A549 (cell line): ENCODE measurements at regions not wholly inside any gene's neighbourhood (a gene's known extent, or its start where the extent isn't known, plus 50 kb on each side); places are given as distances from the start of the nearest gene placed in this dataset.

Experiments
- ATAC-seq, 2 experiments: fragments of 200-7000 bp in 1 of 2; fragments of >200 bp in 1 of 2; cut with Nextera tagmentation in 1 of 2; cut with Tn5 transposase in 1 of 2; 3 replicates each; pipeline versions ENCODE4 v1.8.0 to v1.9.1; 2018 to 2020; ENCODE audit warnings: mild to moderate bottlenecking in 1 of 2, moderate library complexity in 1 of 2
- CTCF ChIA-PET: fragments of 300-600 bp; sonication (Branson Sonifier 250); formaldehyde crosslinking; extraction: SDS; loops from one replicate; lab custom pipeline; 2021; ENCODE audit warnings: antibody characterized with exemption, inconsistent platforms; lab: Yijun Ruan, JAX
- POLR2A ChIA-PET: fragments of 350-600 bp; formaldehyde crosslinking; extraction: SDS; loops from one replicate; lab custom pipeline; 2021; ENCODE audit warnings: antibody characterized with exemption, inconsistent platforms; lab: Yijun Ruan, JAX
- DNase-seq, 2 experiments: peaks; one replicate each; pipeline versions ENCODE4 v3.0.0 to v3.0.0-alpha.2; 2011 to 2016; ENCODE audit warnings: low read depth in 1 of 2, low spot score in 1 of 2
- FAIRE-seq: peaks from 2 replicates; lab custom pipeline; 2011; peaks lifted over from hg19 to GRCh38; lab: Jason Lieb, UNC
- H3K27ac ChIP-seq, 2 experiments: fragments of >200 bp; sonication (Bioruptor Twin); formaldehyde crosslinking; 3 replicates each; pipeline ENCODE4 v1.5.1; 2016 to 2017
- H3K4me1 ChIP-seq: fragments of >200 bp; sonication (Bioruptor Twin); formaldehyde crosslinking; 3 replicates; pipeline ENCODE4 v1.6.1; 2016
- H3K4me2 ChIP-seq: fragments of >200 bp; sonication (Bioruptor Twin); formaldehyde crosslinking; 3 replicates; pipeline ENCODE4 v1.6.1; 2016
- H3K4me3 ChIP-seq: fragments of >200 bp; sonication (Bioruptor Twin); formaldehyde crosslinking; 3 replicates; pipeline ENCODE4 v1.5.1; 2016
- H3K9me3 ChIP-seq: fragments of >200 bp; sonication (Bioruptor Twin); formaldehyde crosslinking; 3 replicates; pipeline ENCODE4 v1.6.1; 2016
- BHLHE40 ChIP-seq: IDR thresholded peaks from 2 replicates; pipeline ENCODE4 v1.6.1; 2012; ENCODE audit warnings: low read depth, low read length, inconsistent platforms
- CBX2 ChIP-seq: fragments of 200-600 bp; sonication (generic); IDR thresholded peaks from 2 replicates; pipeline ENCODE4 v1.6.1; 2016; ENCODE audit warnings: low read depth, mild to moderate bottlenecking, borderline replicate concordance
- CBX8 ChIP-seq: fragments of 200-600 bp; sonication (generic); IDR thresholded peaks from 2 replicates; pipeline ENCODE4 v1.6.1; 2016
- EHF ChIP-seq: fragments of 250-450 bp; sonication (Bioruptor Pico); IDR thresholded peaks from 2 replicates; pipeline ENCODE4 v1.5.0; 2020; ENCODE audit warnings: mild to moderate bottlenecking
- EHMT2 ChIP-seq: fragments of 200-600 bp; sonication (generic); IDR thresholded peaks from 2 replicates; pipeline ENCODE4 v1.6.1; 2016; ENCODE audit warnings: antibody characterized with exemption, low read depth, mild to moderate bottlenecking, moderate library complexity
- ESRRA ChIP-seq: fragments of 150-350 bp; IDR thresholded peaks from 2 replicates; pipeline ENCODE4 v1.6.1; 2014; ENCODE audit warnings: mild to moderate bottlenecking, low read length, borderline replicate concordance
- HOXB13 ChIP-seq: fragments of 250-450 bp; sonication (Bioruptor Pico); IDR thresholded peaks from 2 replicates; pipeline ENCODE4 v1.5.0; 2020; ENCODE audit warnings: low read depth, mild to moderate bottlenecking, moderate library complexity
- JUN ChIP-seq, 2 experiments: fragments of >200 bp; sonication (Bioruptor Twin); formaldehyde crosslinking; IDR thresholded peaks; 2 replicates in 1 of 2; 3 replicates in 1 of 2; pipeline ENCODE4 v1.6.1; 2016 to 2017
- JUNB ChIP-seq: fragments of >200 bp; sonication (Bioruptor Twin); formaldehyde crosslinking; IDR thresholded peaks from 2 replicates; pipeline ENCODE4 v1.6.1; 2016
- MAFK ChIP-seq: fragments of 450-650 bp; IDR thresholded peaks from 2 replicates; pipeline ENCODE4 v1.6.1; 2014; ENCODE audit not compliant: partially characterized antibody
- MAZ ChIP-seq: fragments of 150-350 bp; IDR thresholded peaks from 2 replicates; pipeline ENCODE4 v1.6.1; 2014; ENCODE audit warnings: antibody characterized with exemption, low read depth, low read length, borderline replicate concordance
- MYC ChIP-seq: IDR thresholded peaks from 2 replicates; pipeline ENCODE4 v1.6.1; 2012; ENCODE audit warnings: mild to moderate bottlenecking, inconsistent platforms, low read length, improper control_type of control experiment, borderline replicate concordance
- NFE2L2 ChIP-seq: fragments of 150-350 bp; conservative IDR thresholded peaks from 2 replicates; pipeline ENCODE4 v1.6.1; 2014; ENCODE audit warnings: low read length
- NPAS2 ChIP-seq: fragments of 250-450 bp; sonication (Bioruptor Pico); IDR thresholded peaks from 2 replicates; pipeline ENCODE4 v1.8.0; 2022; ENCODE audit warnings: mild to moderate bottlenecking, moderate library complexity, borderline replicate concordance
- PHF8 ChIP-seq: fragments of 200-600 bp; sonication (generic); IDR thresholded peaks from 2 replicates; pipeline ENCODE4 v1.6.1; 2016; ENCODE audit warnings: low read depth, mild to moderate bottlenecking, antibody characterized with exemption, moderate library complexity, borderline replicate concordance
- POLR2A ChIP-seq: IDR thresholded peaks from 2 replicates; pipeline ENCODE4 v1.6.1; 2012; ENCODE audit warnings: mild to moderate bottlenecking, low read length
- POLR2AphosphoS2 ChIP-seq: conservative IDR thresholded peaks from 2 replicates; pipeline ENCODE4 v1.6.1; 2012; ENCODE audit warnings: low read length, improper control_type of control experiment, inconsistent platforms
- RCOR1 ChIP-seq: fragments of 150-350 bp; IDR thresholded peaks from 2 replicates; pipeline ENCODE4 v1.6.1; 2014; ENCODE audit warnings: antibody characterized with exemption, low read length, low read depth
- RNF2 ChIP-seq: fragments of 200-600 bp; sonication (generic); IDR thresholded peaks from 2 replicates; pipeline ENCODE4 v1.6.1; 2016; ENCODE audit warnings: low read depth, mild to moderate bottlenecking, antibody characterized with exemption, moderate library complexity, borderline replicate concordance
- TP53 ChIP-seq: fragments of 250-450 bp; sonication (Bioruptor Pico); IDR thresholded peaks from 2 replicates; pipeline ENCODE4 v1.5.0; 2021; ENCODE audit warnings: mild to moderate bottlenecking, moderate library complexity
- ZC3H11A ChIP-seq: fragments of 450-650 bp; IDR thresholded peaks from 2 replicates; pipeline ENCODE4 v1.6.1; 2014; ENCODE audit warnings: antibody characterized with exemption, mild to moderate bottlenecking
- ZFP36 ChIP-seq: fragments of 450-650 bp; IDR thresholded peaks from 2 replicates; pipeline ENCODE4 v1.6.1; 2014; ENCODE audit warnings: borderline replicate concordance; ENCODE audit not compliant: partially characterized antibody
- ZNF302 ChIP-seq: fragments of 250-450 bp; sonication (Bioruptor Pico); IDR thresholded peaks from 2 replicates; pipeline ENCODE4 v1.9.0; 2021; ENCODE audit warnings: inconsistent platforms, mild to moderate bottlenecking, moderate library complexity
- WGBS: methylation state at CpG from one replicate; pipeline ENCODE4 v1.1.6; 2017; ENCODE audit errors: missing lambda C conversion rate; 5-methylcytosine and 5-hydroxymethylcytosine counted together
- TF ChIP-seq, protein P1 (sequence below): fragments of 200-600 bp; sonication (generic); IDR thresholded peaks from 2 replicates; pipeline ENCODE4 v1.6.1; 2016; ENCODE audit warnings: antibody characterized with exemption, mild to moderate bottlenecking, moderate library complexity
- TF ChIP-seq, protein P2 (sequence below): fragments of >200 bp; sonication (Bioruptor Twin); formaldehyde crosslinking; IDR thresholded peaks from 3 replicates; pipeline ENCODE4 v1.5.1; 2016
- TF ChIP-seq, protein P3 (sequence below): fragments of 450-650 bp; IDR thresholded peaks from 2 replicates; pipeline ENCODE4 v1.6.1; 2014; ENCODE audit warnings: antibody characterized with exemption

- Histone ChIP-seq H3K4me1 (no peaks in the 10 kb centered on the region), H3K4me3 (no peak overlapping the region), H3K27ac (no peak overlapping the region), H3K4me2 (no peak overlapping the region), H3K9me3 (no peaks in the 10 kb centered on the region)
- ATAC-seq (no peak), FAIRE-seq (no peak), DNase-seq (no peak)
- 22% methylated on average over 3 of the region's 3 CpGs for WGBS
- POLR2A ChIA-PET, result no interaction called here
- CTCF ChIA-PET, result no interaction called here
- TF ChIP-seq NFE2L2, result no peak
- no peak for TF ChIP-seq MAZ
- TF ChIP-seq JUNB, result no peak
- no peak for TF ChIP-seq CBX2
- TF ChIP-seq JUN (IDR thresholded peaks at IDR 0.05), result no peak
- TF ChIP-seq ZC3H11A, result no peak
- TF ChIP-seq HOXB13 (CRISPR knock-in tag), result no peak
- TF ChIP-seq PHF8, result no peak
- TF ChIP-seq RNF2, result no peak
- no peak for TF ChIP-seq ZNF302 (CRISPR knock-in tag)
- TF ChIP-seq POLR2A, result no peak
These were observed 761.0 kb upstream of the ARRDC4 start for GRCh38 chr15:97199393-97200051.

DNA sequence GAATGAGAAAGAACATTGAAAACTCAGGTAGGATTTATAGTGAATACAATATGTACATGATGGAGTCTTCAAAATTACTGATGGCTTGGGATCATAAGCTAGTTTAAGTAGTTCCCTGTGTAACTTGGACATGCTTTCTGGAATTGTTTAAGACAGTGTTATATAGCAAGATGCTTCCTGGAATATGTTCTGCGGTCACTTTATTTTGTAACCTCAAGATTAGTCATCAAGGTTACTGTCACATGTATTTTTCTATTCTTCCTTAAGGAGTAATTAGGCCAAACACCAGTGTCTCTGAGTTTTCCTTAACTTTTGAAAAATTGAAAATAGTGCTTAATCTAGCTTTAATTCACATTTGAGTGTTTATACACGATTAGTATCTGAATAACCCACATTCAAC, 760.3 kb upstream of the ARRDC4 start:
- DNase-seq, result no peak
- POLR2A ChIA-PET, result no interaction called here
- no peak for ATAC-seq
- Histone ChIP-seq H3K9me3 (no peaks in the 10 kb centered on the region), H3K4me2 (no peak overlapping the region), H3K27ac (no peak overlapping the region), H3K4me1 (no peaks in the 10 kb centered on the region)
- WGBS, result 3% methylated on average over 2 of the region's 2 CpGs
- CTCF ChIA-PET, result no interaction called here
- TF ChIP-seq MAFK (no peak), POLR2AphosphoS2 (no peak), NFE2L2 (no peak), CBX8 (no peak), MYC (no peak), EHMT2 (no peak), RCOR1 (no peak), BHLHE40 (no peak), ESRRA (no peak), NPAS2 (CRISPR knock-in tag) (no peak), TP53 (CRISPR knock-in tag) (no peak), HOXB13 (CRISPR knock-in tag) (no peak), EHF (CRISPR knock-in tag) (no peak), MAZ (no peak), ZFP36 (no peak)
- TF ChIP-seq, protein P1, sequence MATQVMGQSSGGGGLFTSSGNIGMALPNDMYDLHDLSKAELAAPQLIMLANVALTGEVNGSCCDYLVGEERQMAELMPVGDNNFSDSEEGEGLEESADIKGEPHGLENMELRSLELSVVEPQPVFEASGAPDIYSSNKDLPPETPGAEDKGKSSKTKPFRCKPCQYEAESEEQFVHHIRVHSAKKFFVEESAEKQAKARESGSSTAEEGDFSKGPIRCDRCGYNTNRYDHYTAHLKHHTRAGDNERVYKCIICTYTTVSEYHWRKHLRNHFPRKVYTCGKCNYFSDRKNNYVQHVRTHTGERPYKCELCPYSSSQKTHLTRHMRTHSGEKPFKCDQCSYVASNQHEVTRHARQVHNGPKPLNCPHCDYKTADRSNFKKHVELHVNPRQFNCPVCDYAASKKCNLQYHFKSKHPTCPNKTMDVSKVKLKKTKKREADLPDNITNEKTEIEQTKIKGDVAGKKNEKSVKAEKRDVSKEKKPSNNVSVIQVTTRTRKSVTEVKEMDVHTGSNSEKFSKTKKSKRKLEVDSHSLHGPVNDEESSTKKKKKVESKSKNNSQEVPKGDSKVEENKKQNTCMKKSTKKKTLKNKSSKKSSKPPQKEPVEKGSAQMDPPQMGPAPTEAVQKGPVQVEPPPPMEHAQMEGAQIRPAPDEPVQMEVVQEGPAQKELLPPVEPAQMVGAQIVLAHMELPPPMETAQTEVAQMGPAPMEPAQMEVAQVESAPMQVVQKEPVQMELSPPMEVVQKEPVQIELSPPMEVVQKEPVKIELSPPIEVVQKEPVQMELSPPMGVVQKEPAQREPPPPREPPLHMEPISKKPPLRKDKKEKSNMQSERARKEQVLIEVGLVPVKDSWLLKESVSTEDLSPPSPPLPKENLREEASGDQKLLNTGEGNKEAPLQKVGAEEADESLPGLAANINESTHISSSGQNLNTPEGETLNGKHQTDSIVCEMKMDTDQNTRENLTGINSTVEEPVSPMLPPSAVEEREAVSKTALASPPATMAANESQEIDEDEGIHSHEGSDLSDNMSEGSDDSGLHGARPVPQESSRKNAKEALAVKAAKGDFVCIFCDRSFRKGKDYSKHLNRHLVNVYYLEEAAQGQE, result no peak
- TF ChIP-seq, protein P2, sequence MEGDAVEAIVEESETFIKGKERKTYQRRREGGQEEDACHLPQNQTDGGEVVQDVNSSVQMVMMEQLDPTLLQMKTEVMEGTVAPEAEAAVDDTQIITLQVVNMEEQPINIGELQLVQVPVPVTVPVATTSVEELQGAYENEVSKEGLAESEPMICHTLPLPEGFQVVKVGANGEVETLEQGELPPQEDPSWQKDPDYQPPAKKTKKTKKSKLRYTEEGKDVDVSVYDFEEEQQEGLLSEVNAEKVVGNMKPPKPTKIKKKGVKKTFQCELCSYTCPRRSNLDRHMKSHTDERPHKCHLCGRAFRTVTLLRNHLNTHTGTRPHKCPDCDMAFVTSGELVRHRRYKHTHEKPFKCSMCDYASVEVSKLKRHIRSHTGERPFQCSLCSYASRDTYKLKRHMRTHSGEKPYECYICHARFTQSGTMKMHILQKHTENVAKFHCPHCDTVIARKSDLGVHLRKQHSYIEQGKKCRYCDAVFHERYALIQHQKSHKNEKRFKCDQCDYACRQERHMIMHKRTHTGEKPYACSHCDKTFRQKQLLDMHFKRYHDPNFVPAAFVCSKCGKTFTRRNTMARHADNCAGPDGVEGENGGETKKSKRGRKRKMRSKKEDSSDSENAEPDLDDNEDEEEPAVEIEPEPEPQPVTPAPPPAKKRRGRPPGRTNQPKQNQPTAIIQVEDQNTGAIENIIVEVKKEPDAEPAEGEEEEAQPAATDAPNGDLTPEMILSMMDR, result no peak
- TF ChIP-seq, protein P3, sequence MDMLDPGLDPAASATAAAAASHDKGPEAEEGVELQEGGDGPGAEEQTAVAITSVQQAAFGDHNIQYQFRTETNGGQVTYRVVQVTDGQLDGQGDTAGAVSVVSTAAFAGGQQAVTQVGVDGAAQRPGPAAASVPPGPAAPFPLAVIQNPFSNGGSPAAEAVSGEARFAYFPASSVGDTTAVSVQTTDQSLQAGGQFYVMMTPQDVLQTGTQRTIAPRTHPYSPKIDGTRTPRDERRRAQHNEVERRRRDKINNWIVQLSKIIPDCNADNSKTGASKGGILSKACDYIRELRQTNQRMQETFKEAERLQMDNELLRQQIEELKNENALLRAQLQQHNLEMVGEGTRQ, result no peak
- TF ChIP-seq, all 56 proteins: peak for 0
- no peak overlapping the region for H3K4me3 ChIP-seq
- FAIRE-seq, result no peak
